Type B pancreatic cell (in vitro differentiated cells): ENCODE measurements at regions not wholly inside any gene's neighbourhood (a gene's known extent, or its start where the extent isn't known, plus 50 kb on each side); places are given as distances from the start of the nearest gene placed in this dataset.

Experiments
- DNase-seq: peaks from one replicate; pipeline ENCODE4 v3.0.0; 2021; ENCODE audit warnings: mixed read lengths; ENCODE audit not compliant: unreplicated experiment; ENCODE audit errors: extremely low spot score
- H3K27ac Mint-ChIP-seq: 2 replicates; pipeline ENCODE4 v1.8.0; 2021; ENCODE audit warnings: mild to moderate bottlenecking, mixed read lengths
- H3K27me3 Mint-ChIP-seq: 2 replicates; pipeline ENCODE4 v1.8.0; 2021; ENCODE audit warnings: mixed read lengths
- H3K36me3 Mint-ChIP-seq: 2 replicates; pipeline ENCODE4 v1.8.0; 2021; ENCODE audit warnings: mixed read lengths
- H3K4me1 Mint-ChIP-seq: one replicate; pipeline ENCODE4 v1.8.0; 2021; ENCODE audit warnings: mixed read lengths; ENCODE audit not compliant: unreplicated experiment
- H3K4me3 Mint-ChIP-seq: 2 replicates; pipeline ENCODE4 v1.8.0; 2021; ENCODE audit warnings: mild to moderate bottlenecking, mixed read lengths
- H3K9me3 Mint-ChIP-seq: 2 replicates; pipeline ENCODE4 v1.8.0; 2021; ENCODE audit warnings: mixed read lengths
- CTCF ChIP-seq: fragments of 200-600 bp; sonication (generic); conservative IDR thresholded peaks from 2 replicates; pipeline ENCODE4 v1.5.0; 2021; ENCODE audit warnings: antibody characterized with exemption, mild to moderate bottlenecking

GRCh38 chrX:34509394-34509793 lies 147.7 kb downstream of the TMEM47 start:
- no peak for TF ChIP-seq CTCF
- H3K9me3 Mint-ChIP-seq: no peaks in the 10 kb centered on the region
- H3K4me3 Mint-ChIP-seq: no peak overlapping the region
- H3K4me1 Mint-ChIP-seq: no peaks in the 10 kb centered on the region
- H3K27me3 Mint-ChIP-seq: no peaks in the 10 kb centered on the region
- H3K36me3 Mint-ChIP-seq: no peaks in the 10 kb centered on the region
- no peak for DNase-seq
- no peak overlapping the region for H3K27ac Mint-ChIP-seq

- DNase-seq: no peak
- no peaks in the 10 kb centered on the region for H3K36me3 Mint-ChIP-seq
- H3K27ac Mint-ChIP-seq: no peak overlapping the region
- no peak overlapping the region for H3K4me3 Mint-ChIP-seq
- no peaks in the 10 kb centered on the region for H3K27me3 Mint-ChIP-seq
- TF ChIP-seq CTCF: no peak
- H3K4me1 Mint-ChIP-seq: no peaks in the 10 kb centered on the region
- peaks cover 5% of the 10 kb centered on the region for H3K9me3 Mint-ChIP-seq
Observed at GRCh38 chrX:34503119-34503518, 154.0 kb downstream of the TMEM47 start.

- Mint-ChIP-seq H3K36me3 (no peaks in the 10 kb centered on the region), H3K4me3 (no peak overlapping the region), H3K9me3 (no peaks in the 10 kb centered on the region), H3K27ac (no peak overlapping the region), H3K27me3 (no peaks in the 10 kb centered on the region), H3K4me1 (no peaks in the 10 kb centered on the region)
- no peak for DNase-seq
- TF ChIP-seq CTCF: no peak
Observed at GRCh38 chrX:34493086-34493485, 164.0 kb downstream of the TMEM47 start.

- no peak for TF ChIP-seq CTCF
- H3K9me3 Mint-ChIP-seq: no peaks in the 10 kb centered on the region
- no peaks in the 10 kb centered on the region for H3K36me3 Mint-ChIP-seq
- no peaks in the 10 kb centered on the region for H3K4me1 Mint-ChIP-seq
- H3K27me3 Mint-ChIP-seq: no peaks in the 10 kb centered on the region
- no peak overlapping the region for H3K4me3 Mint-ChIP-seq
- H3K27ac Mint-ChIP-seq: no peak overlapping the region
- no peak for DNase-seq
Observed at GRCh38 chrX:34491126-34491525, 166.0 kb downstream of the TMEM47 start.

- Mint-ChIP-seq H3K27me3 (no peaks in the 10 kb centered on the region), H3K4me3 (no peak overlapping the region), H3K9me3 (no peaks in the 10 kb centered on the region), H3K27ac (no peak overlapping the region), H3K4me1 (no peaks in the 10 kb centered on the region), H3K36me3 (no peaks in the 10 kb centered on the region)
- TF ChIP-seq CTCF: no peak
- DNase-seq: no peak
Observed at GRCh38 chrX:34487364-34487763, 169.7 kb downstream of the TMEM47 start.

GRCh38 chrX:34483980-34484379 lies 173.1 kb downstream of the TMEM47 start:
- H3K4me1 Mint-ChIP-seq: no peaks in the 10 kb centered on the region
- no peaks in the 10 kb centered on the region for H3K9me3 Mint-ChIP-seq
- no peak for TF ChIP-seq CTCF
- no peak overlapping the region for H3K4me3 Mint-ChIP-seq
- H3K36me3 Mint-ChIP-seq: no peaks in the 10 kb centered on the region
- H3K27me3 Mint-ChIP-seq: no peaks in the 10 kb centered on the region
- H3K27ac Mint-ChIP-seq: no peak overlapping the region
- DNase-seq: no peak
